Ovary (tissue), 7 donors: ENCODE measurements at regions not wholly inside any gene's neighbourhood (a gene's known extent, or its start where the extent isn't known, plus 50 kb on each side); places are given as distances from the start of the nearest gene placed in this dataset.

Source experiments
- DNase-seq, 5 donors: peaks; one replicate each; pipeline ENCODE4 v3.0.0-alpha.2; 2019 to 2020
- H3K27ac ChIP-seq, 2 donors: fragments of 200-600 bp; one replicate each; pipeline versions ENCODE4 v1.5.1 to v1.8.0; 2019 to 2022
- H3K27me3 ChIP-seq: fragments of 200-600 bp; one replicate; pipeline ENCODE4 v1.8.0; 2022
- H3K36me3 ChIP-seq: fragments of 200-600 bp; sonication (generic); one replicate; pipeline ENCODE4 v1.5.1; 2019
- H3K4me1 ChIP-seq: one replicate; pipeline ENCODE4 v1.8.1; 2013; ENCODE audit warnings: mild to moderate bottlenecking, moderate library complexity; ENCODE audit not compliant: insufficient read depth
- H3K4me3 ChIP-seq: fragments of 200-600 bp; sonication (generic); one replicate; pipeline ENCODE4 v1.5.1; 2017
- H3K9me3 ChIP-seq, 2 donors: fragments of 200-600 bp in 1 of 2; sonication (generic) in 1 of 2; one replicate each; pipeline versions ENCODE4 v1.5.1 to v1.8.1; 2013 to 2019; ENCODE audit warnings: mild to moderate bottlenecking in 1 of 2, moderate library complexity in 1 of 2
- EP300 ChIP-seq: sonication (generic); formaldehyde crosslinking; IDR thresholded peaks from one replicate; pipeline ENCODE4 v1.6.1; 2017; ENCODE audit warnings: antibody characterized with exemption
- POLR2A ChIP-seq: fragments of 450-650 bp; IDR thresholded peaks from one replicate; pipeline ENCODE4 v1.6.1; 2017; ENCODE audit warnings: antibody characterized with exemption, mild to moderate bottlenecking, moderate library complexity
- WGBS, 3 donors: extraction: QIAGEN DNeasy Blood & Tissue Kit in 1 of 3; methylation state at CpG; one replicate each; pipeline versions ENCODE4 v1.1.5 to v1.1.7; 2013 to 2017; 5-methylcytosine and 5-hydroxymethylcytosine counted together
- intact Hi-C, 4 donors: fragments of 100-400 bp; cut with DNase I; formaldehyde crosslinking; loops; one replicate each; pipeline versions ENCODE4 v1.11.0 to v1.15.1; 2022 to 2023
- TF ChIP-seq, protein P1 (sequence below), 3 donors: fragments of 450-650 bp in 2 of 3; fragments of 200-600 bp in 1 of 3; IDR thresholded peaks; one replicate each; pipeline versions ENCODE4 v1.5.1 to v1.8.0; 2016 to 2022; ENCODE audit warnings: antibody characterized with exemption in 3 of 3, mild to moderate bottlenecking in 1 of 3
- donor health status: DM: no; HTN: no; CAD: no; lungs with moderate emphysema.
- donor health status: DM: no; HTN: no; CAD: no.
- donor health status: Bipolar disorder and iron deficiency.
- donor health status: DM: no; HTN: no; CAD: no.
- donor health status: DM: yes; HTN: yes; CAD: no.

DNA sequence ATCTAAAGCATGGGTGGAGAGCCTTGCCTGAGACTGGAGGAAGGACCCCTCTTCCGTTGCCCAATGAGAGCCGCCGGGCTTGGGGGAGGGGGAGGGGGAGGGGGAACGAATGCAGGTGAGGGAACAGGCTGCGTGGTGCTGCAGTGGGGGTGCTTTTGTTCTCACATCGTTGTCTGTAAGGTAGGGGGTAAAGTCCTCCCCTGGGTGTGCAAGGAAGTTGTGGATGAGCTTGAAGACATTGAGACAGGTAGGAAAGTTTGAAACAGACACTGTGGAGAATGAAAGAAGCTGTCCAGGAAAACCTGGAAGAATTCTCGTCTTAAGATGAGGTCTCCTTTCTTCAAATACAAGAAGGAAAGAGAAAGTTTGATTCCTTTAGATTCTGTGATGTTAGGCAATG lies 94.1 kb upstream of the LIFR start:
- no peaks in the 10 kb centered on the region for H3K9me3 ChIP-seq
- DNase-seq, result no peak
- no peaks in the 10 kb centered on the region for H3K4me1 ChIP-seq
- H3K4me3 ChIP-seq, result no peak overlapping the region
- 46 to 48% (median 47%) methylated on average over 7 of the region's 7 CpGs for WGBS, 3 donors
- H3K27me3 ChIP-seq, result no peaks in the 10 kb centered on the region
- intact Hi-C loops, result no loop called here
- H3K36me3 ChIP-seq, result no peaks in the 10 kb centered on the region
- TF ChIP-seq, protein P1, sequence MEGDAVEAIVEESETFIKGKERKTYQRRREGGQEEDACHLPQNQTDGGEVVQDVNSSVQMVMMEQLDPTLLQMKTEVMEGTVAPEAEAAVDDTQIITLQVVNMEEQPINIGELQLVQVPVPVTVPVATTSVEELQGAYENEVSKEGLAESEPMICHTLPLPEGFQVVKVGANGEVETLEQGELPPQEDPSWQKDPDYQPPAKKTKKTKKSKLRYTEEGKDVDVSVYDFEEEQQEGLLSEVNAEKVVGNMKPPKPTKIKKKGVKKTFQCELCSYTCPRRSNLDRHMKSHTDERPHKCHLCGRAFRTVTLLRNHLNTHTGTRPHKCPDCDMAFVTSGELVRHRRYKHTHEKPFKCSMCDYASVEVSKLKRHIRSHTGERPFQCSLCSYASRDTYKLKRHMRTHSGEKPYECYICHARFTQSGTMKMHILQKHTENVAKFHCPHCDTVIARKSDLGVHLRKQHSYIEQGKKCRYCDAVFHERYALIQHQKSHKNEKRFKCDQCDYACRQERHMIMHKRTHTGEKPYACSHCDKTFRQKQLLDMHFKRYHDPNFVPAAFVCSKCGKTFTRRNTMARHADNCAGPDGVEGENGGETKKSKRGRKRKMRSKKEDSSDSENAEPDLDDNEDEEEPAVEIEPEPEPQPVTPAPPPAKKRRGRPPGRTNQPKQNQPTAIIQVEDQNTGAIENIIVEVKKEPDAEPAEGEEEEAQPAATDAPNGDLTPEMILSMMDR (IDR thresholded peaks at IDR 0.05), result no peak
- TF ChIP-seq EP300, result no peak
- no peak overlapping the region for H3K27ac ChIP-seq

DNA sequence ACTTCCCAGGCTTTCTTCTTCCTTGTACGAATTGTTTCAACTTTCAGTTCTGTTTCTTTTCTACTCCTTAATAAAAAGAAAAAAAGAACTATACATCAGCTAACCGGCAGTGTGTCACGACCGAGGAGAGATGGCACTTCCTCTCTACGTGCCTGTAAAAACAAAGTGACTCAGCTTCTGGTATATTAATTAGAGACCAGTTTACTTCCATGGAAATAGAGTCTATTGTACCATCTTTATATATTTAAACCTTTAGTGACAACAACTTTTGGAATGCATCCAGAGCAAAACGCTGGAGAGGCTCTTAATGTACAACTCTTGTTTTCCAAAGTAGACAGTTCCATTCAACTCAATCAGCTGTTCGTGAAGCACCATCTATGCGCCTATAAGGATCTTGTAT lies 94.5 kb upstream of the LIFR start:
- Histone ChIP-seq H3K27me3 (no peaks in the 10 kb centered on the region), H3K27ac (no peak overlapping the region), H3K4me1 (no peaks in the 10 kb centered on the region), H3K9me3 (no peaks in the 10 kb centered on the region), H3K36me3 (no peaks in the 10 kb centered on the region), H3K4me3 (no peak overlapping the region)
- TF ChIP-seq POLR2A, result no peak
- TF ChIP-seq EP300, result no peak
- TF ChIP-seq, protein P1 (IDR thresholded peaks at IDR 0.05), result no peak
- 48 to 64% (median 57%) methylated on average over 8 of the region's 8 CpGs for WGBS, 3 donors
- intact Hi-C loops, result no loop called here
- DNase-seq, result no peak

- Histone ChIP-seq H3K27me3 (no peaks in the 10 kb centered on the region), H3K4me3 (no peak overlapping the region), H3K36me3 (no peaks in the 10 kb centered on the region), H3K9me3 (no peaks in the 10 kb centered on the region), H3K4me1 (no peaks in the 10 kb centered on the region), H3K27ac (no peak overlapping the region)
- intact Hi-C loops, result no loop called here
- no peak for TF ChIP-seq EP300
- TF ChIP-seq POLR2A, result no peak
- TF ChIP-seq, protein P1 (IDR thresholded peaks at IDR 0.05), result no peak
- no peak for DNase-seq
- 88 to 89% (median 88%) methylated on average over 6 of the region's 6 CpGs for WGBS, 3 donors
Measured at GRCh38 chr5:38651806-38652205, 95.4 kb upstream of the LIFR start.

- no peak for DNase-seq
- no peaks in the 10 kb centered on the region for H3K36me3 ChIP-seq
- intact Hi-C loops, result no loop called here
- no peaks in the 10 kb centered on the region for H3K4me1 ChIP-seq
- no peak overlapping the region for H3K27ac ChIP-seq
- 76 to 92% (median 92%) methylated on average over 2 of the region's 2 CpGs for WGBS, 3 donors
- no peaks in the 10 kb centered on the region for H3K9me3 ChIP-seq
- no peaks in the 10 kb centered on the region for H3K27me3 ChIP-seq
- H3K4me3 ChIP-seq, result no peak overlapping the region
- TF ChIP-seq, protein P1 (IDR thresholded peaks at IDR 0.05), result no peak
- TF ChIP-seq EP300 (no peak), POLR2A (no peak)
Measured at GRCh38 chr5:38653389-38653788, 96.9 kb upstream of the LIFR start.

GRCh38 chr5:38655691-38656090 lies 99.2 kb upstream of the LIFR start:
- no peaks in the 10 kb centered on the region for H3K27me3 ChIP-seq
- intact Hi-C loops, result no loop called here
- no peak overlapping the region for H3K4me3 ChIP-seq
- no peak for TF ChIP-seq POLR2A
- no peak for TF ChIP-seq EP300
- TF ChIP-seq, protein P1 (IDR thresholded peaks at IDR 0.05), result no peak
- no peaks in the 10 kb centered on the region for H3K4me1 ChIP-seq
- 97 to 98% (median 97%) methylated on average over 6 of the region's 6 CpGs for WGBS, 3 donors
- H3K9me3 ChIP-seq, result no peaks in the 10 kb centered on the region
- DNase-seq, result no peak
- no peaks in the 10 kb centered on the region for H3K36me3 ChIP-seq
- no peak overlapping the region for H3K27ac ChIP-seq
